NCI-H446 treated with DMSO at 0.1 percent for 48 hours (cell line): ENCODE measurements at regions not wholly inside any gene's neighbourhood (a gene's known extent, or its start where the extent isn't known, plus 50 kb on each side); places are given as distances from the start of the nearest gene placed in this dataset.

Experiments
- DNase-seq: peaks from one replicate; lab custom pipeline; 2025; lab: John Stamatoyannopoulos, UW

DNA sequence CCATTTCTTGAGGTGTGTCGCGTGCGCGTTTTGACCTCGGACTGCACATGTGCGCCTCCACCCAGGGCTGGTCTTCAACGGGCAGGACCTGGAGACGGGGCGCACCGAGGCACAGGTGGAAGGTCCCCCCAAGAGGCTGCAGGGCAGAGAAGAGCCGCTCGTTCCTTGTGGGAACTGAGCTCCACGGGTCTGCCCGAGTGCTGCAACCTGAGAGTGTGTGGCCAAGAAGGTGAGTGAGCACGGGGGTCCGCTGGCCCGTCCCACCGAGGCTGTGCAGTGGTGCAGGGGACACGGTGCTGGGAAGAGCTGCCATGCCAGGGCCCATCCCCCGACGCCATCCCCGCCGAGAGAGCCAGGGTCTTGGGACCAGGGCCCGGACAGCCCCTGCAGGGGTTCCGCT, 268.3 kb downstream of the GALR1 start:
- DNase-seq, result no peak

DNA sequence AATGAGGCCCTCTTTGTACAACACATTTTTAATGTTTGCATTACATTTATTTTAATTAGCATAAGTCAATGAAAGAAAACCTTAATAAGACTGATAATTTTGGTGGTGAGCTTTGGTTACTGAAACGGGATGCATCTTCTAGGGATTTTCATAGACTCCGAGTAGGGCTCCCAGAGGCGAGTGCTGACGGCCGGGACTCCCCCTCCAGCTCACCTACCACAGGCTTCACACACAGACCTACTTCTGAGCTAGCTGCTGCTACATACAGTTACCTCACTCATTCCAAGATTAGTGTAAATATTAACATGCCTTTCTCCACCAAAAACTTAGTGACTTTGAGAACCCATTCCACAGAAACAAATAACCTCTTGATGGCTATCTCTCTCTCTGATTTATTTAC, 271.1 kb downstream of the GALR1 start:
- no peak for DNase-seq

DNA sequence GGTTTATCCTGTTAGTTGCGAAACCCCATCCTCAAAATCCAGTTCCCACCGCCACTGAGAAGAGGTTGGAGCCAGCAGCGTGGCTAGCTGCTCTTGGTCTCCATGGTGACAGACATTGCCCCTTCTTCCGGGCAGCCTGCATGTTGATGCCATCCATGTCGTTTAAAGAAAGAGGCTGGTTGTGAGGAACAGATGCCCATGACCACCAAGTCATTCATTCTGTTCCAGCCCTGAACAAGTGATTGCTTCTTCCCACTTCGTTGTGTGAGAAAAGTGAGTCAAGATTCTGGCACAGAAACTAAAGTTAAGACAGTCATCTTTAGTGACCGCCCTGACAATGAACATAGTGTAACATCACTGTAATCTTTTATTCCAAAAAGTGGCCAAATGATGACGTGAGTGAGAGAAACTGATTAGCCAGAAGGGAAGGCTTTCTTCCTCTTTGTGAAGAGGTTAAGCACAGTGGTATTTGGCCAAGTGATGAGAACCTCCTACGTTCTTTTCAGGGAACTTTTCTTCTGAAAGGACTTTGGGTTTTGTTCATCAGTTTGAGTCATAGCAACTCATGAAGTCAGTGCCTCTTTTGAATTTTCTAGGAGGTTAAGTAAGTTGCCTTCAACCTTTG, 272.5 kb downstream of the GALR1 start:
- DNase-seq, result no peak

DNA sequence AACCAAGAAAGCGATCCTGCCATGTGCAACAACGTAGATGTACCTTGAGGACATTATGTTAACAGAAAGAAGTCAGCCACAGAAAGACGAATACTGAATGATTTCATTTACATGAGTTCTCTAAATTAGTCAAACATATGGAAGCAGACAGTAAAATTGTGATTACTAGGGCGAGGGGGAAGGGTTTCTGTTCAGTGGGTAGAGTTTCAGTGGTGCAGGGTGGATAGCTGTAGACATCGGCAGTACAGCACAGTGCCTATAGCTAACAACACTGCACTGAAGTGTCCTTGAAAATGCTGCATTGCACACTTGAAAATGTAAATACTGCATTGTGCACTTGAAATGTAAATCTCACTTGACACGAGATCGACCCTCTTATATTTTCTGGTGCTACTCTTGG, 275.3 kb downstream of the GALR1 start:
- no peak for DNase-seq

DNA sequence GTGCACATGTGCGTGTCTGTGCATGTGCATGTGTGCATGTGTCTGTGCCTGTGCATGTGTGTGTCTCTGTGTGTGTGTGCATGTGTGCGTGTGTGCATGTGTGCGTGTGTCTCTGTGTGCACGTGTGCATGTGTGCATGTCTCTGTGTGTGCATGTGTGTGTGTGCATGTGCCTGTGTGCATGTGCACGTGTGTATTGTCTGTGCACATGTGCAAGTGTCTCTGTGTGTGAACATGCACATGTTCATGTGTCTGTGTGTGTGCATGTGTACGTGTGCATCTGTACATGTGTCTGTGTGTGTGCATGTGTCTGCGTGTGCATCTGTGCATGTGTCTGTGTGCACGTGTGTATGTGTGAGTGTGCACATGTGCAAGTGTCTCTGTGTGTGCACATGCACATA, 277.3 kb downstream of the GALR1 start:
- no peak for DNase-seq

DNA sequence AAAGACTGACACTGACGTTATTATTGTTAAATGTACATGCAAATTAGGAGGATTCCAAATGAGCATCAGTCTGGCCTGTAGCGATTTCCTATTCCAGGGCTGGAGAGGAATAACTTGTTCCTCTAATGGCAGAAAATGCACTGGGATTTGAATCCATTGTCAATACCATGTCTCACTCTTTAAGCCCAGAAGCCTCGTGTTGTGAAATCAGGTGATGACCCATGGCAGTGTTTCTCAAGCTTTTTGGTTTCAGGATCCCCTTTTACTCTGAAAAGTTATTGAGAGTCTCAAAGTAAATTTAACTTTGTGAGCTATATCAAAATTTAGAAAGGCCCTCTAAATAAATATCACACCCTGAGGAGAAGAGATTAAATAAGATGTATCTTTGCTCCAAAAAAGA, 279.2 kb downstream of the GALR1 start:
- no peak for DNase-seq

DNA sequence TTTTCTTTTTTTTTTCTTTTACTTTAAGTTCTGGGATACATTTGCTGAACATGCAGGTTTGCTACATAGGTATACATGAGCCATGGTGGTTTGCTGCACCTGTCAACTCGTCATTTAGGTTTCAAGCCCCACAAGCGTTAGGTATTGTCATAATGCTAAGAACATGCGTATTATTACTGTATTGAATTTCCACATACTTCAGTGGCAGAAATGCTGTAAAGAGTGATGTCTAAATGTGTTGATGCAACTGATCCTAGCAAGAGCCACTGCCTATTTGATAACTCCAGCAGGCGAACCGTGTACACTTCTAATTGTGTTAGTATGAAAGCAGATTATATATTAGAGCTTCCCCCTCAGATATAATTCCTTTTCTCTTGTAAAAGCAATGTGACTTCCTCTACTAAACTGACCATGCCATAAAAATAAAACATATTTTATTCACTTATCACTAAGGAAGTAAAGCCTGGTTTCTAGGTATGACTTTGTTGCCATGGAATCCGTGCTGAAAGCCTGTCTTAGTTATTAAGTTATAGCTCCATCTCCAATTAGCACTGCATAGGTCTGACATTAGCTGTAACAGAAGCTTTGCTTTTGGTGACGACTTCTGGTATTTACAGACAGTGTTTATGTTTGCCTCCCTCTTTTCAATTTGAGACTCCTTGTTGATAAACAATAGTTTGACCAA, 280.0 kb downstream of the GALR1 start:
- no peak for DNase-seq

DNA sequence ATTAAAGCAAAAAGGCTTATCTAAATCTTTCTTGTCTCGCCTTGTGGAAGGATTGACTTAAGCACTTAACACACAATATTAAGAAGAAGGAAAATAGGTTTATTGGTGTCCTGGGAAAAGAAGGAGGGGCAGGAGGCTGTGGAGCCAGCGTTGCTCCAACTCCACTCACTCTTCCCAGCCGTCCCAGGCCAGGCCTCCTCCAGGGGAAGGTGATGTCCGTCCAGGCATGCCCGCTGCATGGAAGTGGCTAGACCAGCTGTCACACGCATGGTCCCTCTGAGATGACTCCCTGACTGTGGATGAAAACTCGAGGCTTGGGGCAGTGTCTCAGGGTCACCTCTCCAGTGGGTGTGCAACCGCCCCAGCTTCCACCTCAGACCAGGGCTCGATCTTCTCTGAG, 281.1 kb downstream of the GALR1 start:
- DNase-seq, result no peak

DNA sequence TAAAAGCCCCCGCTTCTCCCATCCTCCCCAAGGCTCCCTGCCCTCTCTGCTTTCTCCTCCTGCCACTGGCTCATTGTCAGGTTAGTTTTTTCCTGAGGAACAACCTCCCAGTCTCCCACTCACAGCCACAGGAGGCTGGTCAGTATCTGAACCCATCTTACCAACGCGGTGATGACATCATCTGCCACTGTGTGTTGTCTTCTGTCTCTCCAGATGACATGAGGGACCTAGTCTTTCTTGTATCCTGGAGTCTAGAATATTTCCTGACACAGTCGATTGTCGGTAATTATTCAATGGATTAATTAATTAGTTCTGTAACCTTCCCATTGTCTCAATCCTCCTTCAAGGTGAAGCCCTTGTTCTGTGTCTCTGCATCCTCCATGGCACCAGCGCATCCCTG, 290.2 kb downstream of the GALR1 start:
- DNase-seq, result no peak

DNA sequence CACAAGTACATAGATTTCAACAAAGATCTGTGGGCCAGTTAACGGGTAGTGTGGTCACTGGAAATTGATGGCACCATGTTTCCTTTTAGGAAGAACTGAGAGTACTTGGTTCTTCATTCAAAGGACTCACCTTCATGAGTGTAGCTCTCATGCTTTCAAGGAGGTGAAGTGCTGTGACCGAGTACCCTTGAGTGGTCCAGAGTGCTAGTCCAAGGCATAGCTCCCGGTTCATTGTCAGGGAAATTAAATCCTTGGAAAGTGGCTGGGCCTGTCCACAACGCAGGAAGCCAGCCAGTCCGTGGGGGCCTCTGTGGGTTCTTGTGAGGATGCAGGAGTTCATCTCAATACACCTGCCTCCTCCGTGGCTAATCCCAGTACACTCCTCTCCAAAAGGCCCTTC, 295.1 kb downstream of the GALR1 start:
- no peak for DNase-seq

DNA sequence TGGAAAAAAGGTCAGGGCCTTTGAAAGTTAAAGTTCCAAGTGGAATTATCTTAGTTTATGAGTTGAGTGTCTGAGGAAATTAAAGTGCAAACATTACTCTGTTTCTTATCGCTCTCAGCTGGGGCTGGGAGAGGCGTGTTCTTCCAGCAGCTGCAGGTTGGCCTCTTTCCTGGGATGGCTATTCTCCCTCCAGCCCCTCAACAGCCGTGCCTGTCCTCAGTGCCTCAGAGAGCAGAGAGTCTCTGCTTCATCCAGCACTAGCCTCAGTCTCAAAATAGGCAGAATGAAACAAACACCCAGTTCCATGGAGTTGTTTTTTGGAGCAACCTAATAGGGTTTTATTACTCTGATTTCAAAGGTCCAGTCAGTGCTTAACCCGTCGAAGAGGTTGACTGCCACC, 298.1 kb downstream of the GALR1 start:
- no peak for DNase-seq

DNA sequence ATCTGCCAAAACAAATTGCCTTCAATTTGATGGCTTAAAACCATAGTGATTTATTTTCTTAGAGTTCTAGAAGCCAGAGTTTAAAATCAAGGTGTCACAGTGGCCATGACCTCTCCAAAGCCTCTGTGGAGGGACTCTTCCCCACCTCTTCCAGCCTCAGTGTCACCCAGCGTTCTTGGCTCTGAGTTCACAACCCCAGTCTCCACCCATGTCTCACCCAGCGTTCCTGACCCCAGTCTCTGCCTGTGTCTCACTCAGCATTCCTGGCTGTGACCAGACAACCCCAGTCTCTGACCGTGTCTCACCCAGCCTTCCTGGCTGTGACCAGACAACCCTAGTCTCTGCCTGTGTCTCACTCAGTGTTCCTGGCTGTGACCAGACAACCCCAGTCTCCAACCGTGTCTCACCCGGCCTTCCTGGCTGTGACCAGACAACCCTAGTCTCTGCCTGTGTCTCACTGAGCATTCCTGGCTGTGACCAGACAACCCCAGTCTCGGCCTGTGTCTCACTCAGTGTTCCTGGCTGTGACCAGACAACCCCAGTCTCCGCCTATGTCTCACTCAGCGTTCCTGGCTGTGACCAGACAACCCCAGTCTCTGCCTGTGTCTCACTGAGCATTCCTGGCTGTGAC, 299.3 kb downstream of the GALR1 start:
- no peak for DNase-seq

DNA sequence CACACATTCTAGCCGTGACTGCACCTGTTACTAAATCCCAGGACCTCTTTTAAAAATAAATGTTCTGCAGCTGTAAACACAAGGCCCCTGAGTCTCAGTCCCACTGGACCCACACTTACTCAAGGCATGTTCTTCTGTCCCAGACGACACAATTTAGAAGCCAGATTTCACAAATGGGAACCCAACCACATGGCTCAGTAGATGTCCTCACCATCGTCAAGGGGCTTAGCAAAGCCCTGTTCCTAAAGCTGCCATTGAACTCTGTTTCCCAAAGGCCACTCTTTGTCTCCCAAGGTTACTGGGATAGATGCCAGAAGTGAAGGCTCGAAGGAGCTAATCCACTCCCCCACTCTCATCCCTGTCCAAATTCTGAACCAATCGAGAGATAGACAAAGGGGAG, 301.0 kb downstream of the GALR1 start:
- DNase-seq, result no peak

DNA sequence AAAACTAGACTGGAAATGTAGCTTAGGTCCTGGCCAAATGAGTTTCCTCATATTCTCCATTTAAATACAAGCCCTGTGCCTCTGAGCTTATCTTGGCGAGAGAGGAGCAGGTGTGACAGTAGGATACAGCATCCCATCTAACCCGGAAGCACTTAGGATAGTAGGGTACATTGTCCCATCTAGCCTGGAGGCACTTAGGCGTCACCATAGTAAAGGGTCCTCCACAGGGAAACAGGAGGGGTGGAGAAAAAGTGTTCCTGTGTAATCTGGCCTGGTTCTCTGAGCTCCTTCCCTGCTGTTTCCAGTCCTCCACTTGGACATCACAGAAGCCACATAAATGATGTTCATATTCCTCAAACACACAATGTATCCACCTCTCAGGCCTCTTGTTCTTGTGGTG, 301.4 kb downstream of the GALR1 start:
- DNase-seq, result no peak

DNA sequence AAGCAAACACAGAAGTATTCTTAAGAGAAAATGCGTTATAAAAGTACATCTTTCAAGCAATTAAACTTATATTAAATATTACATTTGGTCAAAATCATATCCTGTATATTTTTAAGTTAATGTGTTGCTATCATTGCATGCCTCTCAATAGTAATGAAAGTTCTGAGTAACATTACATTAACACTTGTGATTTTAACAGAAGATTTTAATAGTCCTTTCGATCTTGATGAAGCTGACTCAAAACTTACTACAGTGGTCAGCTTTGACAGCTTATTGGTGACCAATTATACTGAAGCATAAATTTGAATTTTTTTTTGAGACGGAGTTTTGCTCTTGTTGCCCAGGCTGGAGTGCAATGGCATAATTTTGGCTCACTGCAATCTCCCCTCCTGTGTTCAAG, 303.3 kb downstream of the GALR1 start:
- DNase-seq, result no peak

DNA sequence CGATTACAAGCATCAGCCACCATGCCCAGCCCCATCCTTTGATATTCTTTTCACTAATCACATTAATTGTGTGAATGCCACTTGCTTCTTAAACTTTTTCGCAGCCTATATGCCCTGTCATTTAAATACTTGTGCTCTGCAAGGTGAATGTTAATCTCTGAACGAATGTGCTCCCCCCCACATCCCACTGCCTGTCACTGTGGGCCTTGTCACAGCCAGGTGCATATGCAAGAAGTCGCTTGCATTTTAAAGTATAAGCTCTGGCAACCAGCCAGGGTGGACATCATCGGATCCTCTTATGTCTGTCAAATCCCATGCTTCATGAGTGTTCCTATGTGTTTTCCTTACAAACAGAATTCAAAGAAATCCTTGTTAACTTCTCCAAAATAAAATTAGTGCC, 304.4 kb downstream of the GALR1 start:
- DNase-seq, result no peak

DNA sequence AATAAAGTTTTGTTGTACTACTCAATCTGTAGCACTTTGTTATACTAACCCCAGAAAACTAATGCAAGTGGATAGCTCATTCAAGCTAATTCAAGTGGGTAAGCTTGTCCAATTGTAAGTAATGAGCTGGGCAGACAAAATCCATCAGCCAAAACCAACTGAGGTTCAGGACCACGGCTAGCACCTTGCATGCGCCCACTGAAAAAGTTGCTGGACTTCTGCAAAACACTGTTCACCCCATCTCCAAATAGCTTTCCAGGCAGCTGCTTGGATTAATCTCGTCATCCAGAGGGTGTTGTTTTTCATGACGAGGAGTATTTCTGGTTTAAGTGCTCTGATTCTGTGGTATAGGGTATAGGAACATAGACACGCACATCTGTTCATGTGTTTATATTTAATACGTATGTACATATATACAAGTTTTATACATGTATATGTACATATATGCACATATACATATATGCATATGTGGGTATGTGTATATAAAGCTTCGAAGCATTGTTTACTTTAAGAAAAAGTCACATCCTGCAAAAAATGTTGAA, 307.5 kb downstream of the GALR1 start:
- no peak for DNase-seq

DNA sequence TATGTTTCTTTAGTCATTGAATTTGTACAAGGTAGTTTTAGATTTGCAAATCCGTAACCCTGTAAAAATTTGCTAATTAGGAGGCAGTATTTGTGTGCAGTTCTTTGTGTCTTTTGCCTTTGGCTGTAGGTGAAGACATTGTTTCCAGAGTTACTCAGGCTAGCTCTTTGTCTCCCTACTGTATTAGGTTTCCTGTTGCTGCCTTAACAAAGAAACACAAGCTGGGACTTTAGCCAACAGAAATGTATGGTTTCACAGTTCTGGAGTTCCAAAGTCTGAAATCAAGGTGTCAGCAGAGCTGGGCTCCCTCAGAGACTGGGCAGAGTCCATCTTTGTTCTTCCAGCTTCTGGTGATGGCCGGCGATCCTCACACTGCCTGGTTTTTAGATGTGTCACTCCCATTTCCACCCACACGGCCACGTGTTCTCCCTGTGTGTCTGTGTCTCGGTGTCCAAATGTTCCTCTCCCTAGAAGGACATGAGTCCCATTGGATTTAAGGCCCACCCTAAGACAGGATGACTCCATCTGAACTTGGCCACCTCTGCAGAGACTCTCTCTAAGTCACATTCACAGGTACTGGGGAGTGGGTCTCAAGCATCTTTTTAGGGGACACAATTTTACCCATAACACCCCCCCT, 309.7 kb downstream of the GALR1 start:
- no peak for DNase-seq

DNA sequence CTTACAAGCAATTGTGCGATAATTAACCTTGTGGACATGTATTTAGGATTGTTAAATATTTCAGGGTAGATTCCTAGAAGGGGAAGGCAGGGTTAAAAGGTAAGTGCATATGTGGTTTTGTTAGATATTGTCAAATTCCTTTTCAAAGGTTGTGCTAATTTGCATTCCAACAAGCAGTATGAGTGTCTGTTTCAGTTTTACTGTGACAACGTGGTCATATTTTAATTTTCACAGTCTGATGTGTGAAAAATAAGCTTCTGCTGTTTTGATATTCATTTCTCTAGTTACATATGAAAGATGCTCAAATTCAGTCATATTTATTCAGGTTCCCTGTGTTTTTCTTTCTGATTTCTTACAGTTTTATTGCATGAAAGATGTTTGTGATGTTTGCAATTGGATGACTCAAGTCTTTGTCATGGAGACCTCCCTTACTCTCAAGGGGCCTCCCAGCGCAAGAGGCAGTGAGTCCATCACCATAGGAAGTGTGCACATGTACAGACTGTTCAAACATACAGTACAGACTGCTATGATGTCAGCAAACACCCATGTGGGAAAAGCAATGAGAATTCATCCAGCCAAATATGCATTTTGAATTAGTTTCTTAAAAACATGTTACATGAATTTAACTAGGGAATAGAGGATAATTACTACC, 310.8 kb downstream of the GALR1 start:
- DNase-seq, result no peak

DNA sequence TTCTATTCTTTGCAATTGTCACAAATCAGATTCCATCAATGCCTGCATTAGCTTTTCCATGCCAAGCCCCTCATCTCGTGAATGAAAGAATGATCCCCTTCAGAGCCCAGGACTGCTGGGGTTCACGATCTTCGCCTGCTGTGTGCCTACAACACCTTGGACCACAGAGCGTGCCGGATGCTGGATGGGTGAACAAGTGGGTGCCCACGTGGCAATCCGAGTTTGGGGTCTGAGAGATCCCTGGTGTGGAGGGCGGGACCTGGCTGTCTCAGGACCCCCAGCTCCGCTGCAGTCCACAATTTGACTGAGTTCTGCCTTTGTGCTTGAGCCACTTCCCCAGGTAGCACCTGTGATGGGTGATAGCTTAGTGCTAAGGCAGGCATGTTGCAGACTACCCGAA, 317.0 kb downstream of the GALR1 start:
- DNase-seq, result no peak

DNA sequence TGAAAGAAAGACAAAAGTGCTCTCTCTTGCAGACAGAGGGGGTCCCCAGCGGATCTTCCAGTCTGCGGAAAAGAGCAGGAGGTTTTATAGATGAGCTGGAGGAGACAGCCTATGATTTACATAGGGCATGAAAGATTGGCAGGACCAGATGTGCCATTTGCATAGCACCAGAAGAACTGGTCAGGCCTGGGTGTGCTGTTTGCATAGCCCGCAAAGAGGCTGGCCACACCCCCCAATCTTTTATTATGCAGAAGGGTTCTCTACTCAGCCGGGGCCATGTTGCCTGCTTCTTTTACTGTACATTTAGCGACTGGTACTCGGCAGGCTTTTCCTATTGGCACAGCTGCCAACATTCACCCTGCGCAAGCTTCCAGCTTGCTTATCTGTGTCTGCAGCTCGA, 317.6 kb downstream of the GALR1 start:
- DNase-seq, result no peak

DNA sequence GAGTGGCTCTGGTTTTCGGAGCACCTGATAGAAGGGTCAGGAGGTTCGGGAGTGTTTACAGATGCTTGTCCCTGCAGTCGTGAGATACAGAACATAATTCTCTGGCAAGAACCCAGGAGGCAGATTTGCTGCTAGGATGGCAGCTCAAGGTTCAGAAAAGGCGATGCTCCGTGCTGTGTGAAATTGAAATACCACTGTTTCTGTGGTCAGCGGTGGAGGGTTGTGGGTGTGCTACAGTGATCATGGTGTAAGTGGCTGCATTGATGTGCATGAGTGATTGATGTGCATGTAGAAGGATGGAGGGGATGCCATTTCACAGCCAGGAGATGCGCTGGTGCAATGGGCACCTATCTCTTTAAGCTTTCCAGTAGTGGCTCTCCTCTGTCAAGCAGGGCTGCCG, 322.1 kb downstream of the GALR1 start:
- no peak for DNase-seq

DNA sequence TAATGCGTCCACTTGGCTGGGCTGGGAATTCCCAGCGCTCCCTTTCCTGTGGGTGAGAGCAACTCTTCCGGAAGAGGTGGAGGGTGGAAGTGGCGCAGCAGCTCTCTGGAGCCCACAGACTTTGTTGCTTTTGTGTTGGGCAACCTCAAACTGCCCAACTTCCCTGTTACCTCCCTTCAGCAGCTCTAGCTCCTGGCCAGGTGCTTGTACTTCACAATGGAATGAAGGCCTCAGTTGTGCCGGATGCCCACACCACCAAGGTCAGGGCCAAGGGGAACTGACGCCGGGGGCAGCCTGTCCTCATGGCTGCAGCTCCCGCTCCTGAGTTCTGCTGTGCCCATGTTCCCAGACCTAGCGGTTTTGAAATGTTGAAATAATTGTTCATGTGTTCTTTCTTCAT, 322.9 kb downstream of the GALR1 start:
- DNase-seq, result no peak
